ENCODE measurements at regions not wholly inside any gene's neighbourhood (a gene's known extent, or its start where the extent isn't known, plus 50 kb on each side); places are given as distances from the start of the nearest gene placed in this dataset.
"Not testable (repeated sequence)": the region's sequence is repeated elsewhere in the genome, so short reads cannot be mapped to it uniquely, and the experiment has no call there.

- no peak for DNase-seq (ENCODE audit: low read depth in 1 of 2, low spot score in 1 of 2)
- H3K27ac ChIP-seq (replicated peaks): no peak overlapping the region
- no peak overlapping the region for H3K4me3 ChIP-seq (replicated peaks; ENCODE audit: insufficient read depth, low read length)
- no peaks in the 10 kb centered on the region for H3K27me3 ChIP-seq (ENCODE audit: insufficient read depth, poor library complexity, severe bottlenecking)
- TF ChIP-seq POLR2AphosphoS5 (IDR thresholded peaks at IDR 0.05; ENCODE audit: low read depth) (no peak), REST (IDR thresholded peaks at IDR 0.05; ENCODE audit: insufficient replicate concordance, low read depth) (no peak), CTCF (IDR thresholded peaks at IDR 0.05; ENCODE audit: insufficient read depth, low read length) (no peak), GABPA (IDR thresholded peaks at IDR 0.05; ENCODE audit: low read depth) (no peak), SPI1 (IDR thresholded peaks at IDR 0.05; ENCODE audit: borderline replicate concordance, low read depth) (no peak)
These were observed 600.1 kb upstream of the FSHR start for GRCh38 chr2:49754381-49754780.

- TF ChIP-seq GABPA (IDR thresholded peaks at IDR 0.05; ENCODE audit: low read depth) (no peak), SPI1 (IDR thresholded peaks at IDR 0.05; ENCODE audit: borderline replicate concordance, low read depth) (no peak), CTCF (IDR thresholded peaks at IDR 0.05; ENCODE audit: insufficient read depth, low read length) (no peak), REST (IDR thresholded peaks at IDR 0.05; ENCODE audit: insufficient replicate concordance, low read depth) (no peak), POLR2AphosphoS5 (IDR thresholded peaks at IDR 0.05; ENCODE audit: low read depth) (no peak)
- no peaks in the 10 kb centered on the region for H3K27me3 ChIP-seq (ENCODE audit: insufficient read depth, poor library complexity, severe bottlenecking)
- DNase-seq (ENCODE audit: low read depth in 1 of 2, low spot score in 1 of 2): no peak
- no peak overlapping the region for H3K27ac ChIP-seq (replicated peaks)
- no peak overlapping the region for H3K4me3 ChIP-seq (replicated peaks; ENCODE audit: insufficient read depth, low read length)
These were observed 599.1 kb upstream of the FSHR start for GRCh38 chr2:49753344-49753985.

- TF ChIP-seq SPI1 (IDR thresholded peaks at IDR 0.05; ENCODE audit: borderline replicate concordance, low read depth) (no peak), POLR2AphosphoS5 (IDR thresholded peaks at IDR 0.05; ENCODE audit: low read depth) (no peak), REST (IDR thresholded peaks at IDR 0.05; ENCODE audit: insufficient replicate concordance, low read depth) (no peak), CTCF (IDR thresholded peaks at IDR 0.05; ENCODE audit: insufficient read depth, low read length) (no peak), GABPA (IDR thresholded peaks at IDR 0.05; ENCODE audit: low read depth) (no peak)
- DNase-seq (ENCODE audit: low read depth in 1 of 2, low spot score in 1 of 2): no peak
These were observed 583.3 kb upstream of the FSHR start for GRCh38 chr2:49737606-49738005.

GRCh38 chr2:49732924-49733323, 578.6 kb upstream of the FSHR start:
- not testable (repeated sequence) for H3K27ac ChIP-seq (replicated peaks); H3K27me3 ChIP-seq (ENCODE audit: insufficient read depth, poor library complexity, severe bottlenecking); DNase-seq (ENCODE audit: low read depth in 1 of 2, low spot score in 1 of 2); H3K4me3 ChIP-seq (replicated peaks; ENCODE audit: insufficient read depth, low read length)

More at GRCh38 chr2:49737606-49738005, 583.3 kb upstream of the FSHR start:
- Histone ChIP-seq H3K4me3 (replicated peaks; ENCODE audit: insufficient read depth, low read length) (no peak overlapping the region), H3K27me3 (ENCODE audit: insufficient read depth, poor library complexity, severe bottlenecking) (no peaks in the 10 kb centered on the region), H3K27ac (replicated peaks) (no peak overlapping the region)
